Urinary bladder (tissue), 3 donors: ENCODE measurements at regions not wholly inside any gene's neighbourhood (a gene's known extent, or its start where the extent isn't known, plus 50 kb on each side); places are given as distances from the start of the nearest gene placed in this dataset.

Experiments used
- DNase-seq: peaks from one replicate; pipeline ENCODE4 v3.0.0-alpha.2; 2015; ENCODE audit errors: extremely low spot score
- H3K27ac ChIP-seq: one replicate; pipeline ENCODE4 v1.5.1; 2013; ENCODE audit warnings: low read depth, mild to moderate bottlenecking, moderate library complexity
- H3K36me3 ChIP-seq: one replicate; pipeline ENCODE4 v1.6.1; 2013; ENCODE audit warnings: mild to moderate bottlenecking, moderate library complexity; ENCODE audit not compliant: insufficient read depth
- H3K4me1 ChIP-seq: one replicate; pipeline ENCODE4 v1.6.1; 2013; ENCODE audit warnings: mild to moderate bottlenecking, moderate library complexity; ENCODE audit not compliant: insufficient read depth
- H3K4me3 ChIP-seq: one replicate; pipeline ENCODE4 v1.5.1; 2013; ENCODE audit warnings: low read depth, low read length
- WGBS: extraction: QIAGEN DNeasy Blood & Tissue Kit; methylation state at CpG from one replicate; pipeline ENCODE4 v1.1.7; 2013; 5-methylcytosine and 5-hydroxymethylcytosine counted together
- donor health status: healthy with polysubstance abuse.
- donor health status: healthy.

- Histone ChIP-seq H3K4me1 (no peaks in the 10 kb centered on the region), H3K27ac (no peak overlapping the region), H3K36me3 (no peaks in the 10 kb centered on the region), H3K4me3 (no peak overlapping the region)
- WGBS = 88% methylated on average over 3 of the region's 3 CpGs
- no peak for DNase-seq
Measured at GRCh38 chr13:104181526-104182231, 1115.5 kb upstream of the SLC10A2 start.

GRCh38 chr13:104170980-104171555 lies 1104.9 kb upstream of the SLC10A2 start:
- no peak overlapping the region for H3K27ac ChIP-seq
- whole genome bisulfite sequencing = 61% methylated on average over 8 of the region's 8 CpGs
- no peaks in the 10 kb centered on the region for H3K36me3 ChIP-seq

GRCh38 chr13:104163866-104164630 lies 1097.8 kb upstream of the SLC10A2 start:
- 72% methylated on average over 4 of the region's 4 CpGs for whole genome bisulfite sequencing

More at GRCh38 chr13:104170980-104171555, 1104.9 kb upstream of the SLC10A2 start:
- Histone ChIP-seq H3K4me3 (no peak overlapping the region), H3K4me1 (no peaks in the 10 kb centered on the region)
- DNase-seq = peak; percentile 74

GRCh38 chr13:104160536-104160935 lies 1094.3 kb upstream of the SLC10A2 start:
- H3K4me1 ChIP-seq = no peaks in the 10 kb centered on the region
- no peak overlapping the region for H3K4me3 ChIP-seq
- H3K36me3 ChIP-seq = no peaks in the 10 kb centered on the region
- H3K27ac ChIP-seq = no peak overlapping the region
- DNase-seq = no peak
- WGBS = 97% methylated on average over 1 of the region's 1 CpG

More at GRCh38 chr13:104163866-104164630, 1097.8 kb upstream of the SLC10A2 start:
- no peak overlapping the region for H3K27ac ChIP-seq
- no peak for DNase-seq
- no peaks in the 10 kb centered on the region for H3K36me3 ChIP-seq
- H3K4me1 ChIP-seq = no peaks in the 10 kb centered on the region
- no peak overlapping the region for H3K4me3 ChIP-seq

GRCh38 chr13:104143760-104144416 lies 1077.7 kb upstream of the SLC10A2 start:
- DNase-seq = no peak
- Histone ChIP-seq H3K36me3 (no peaks in the 10 kb centered on the region), H3K4me1 (no peaks in the 10 kb centered on the region), H3K4me3 (no peak overlapping the region), H3K27ac (no peak overlapping the region)
- 40% methylated on average over 9 of the region's 9 CpGs for WGBS

- 80% methylated on average over 2 of the region's 2 CpGs for WGBS
Measured at GRCh38 chr13:104140552-104140951, 1074.3 kb upstream of the SLC10A2 start.

GRCh38 chr13:104137416-104137815 lies 1071.2 kb upstream of the SLC10A2 start:
- no peak overlapping the region for H3K4me3 ChIP-seq
- 85% methylated on average over 6 of the region's 6 CpGs for WGBS
- no peak for DNase-seq
- H3K27ac ChIP-seq = no peak overlapping the region
- H3K36me3 ChIP-seq = no peaks in the 10 kb centered on the region
- H3K4me1 ChIP-seq = no peaks in the 10 kb centered on the region

More at GRCh38 chr13:104140552-104140951, 1074.3 kb upstream of the SLC10A2 start:
- Histone ChIP-seq H3K4me3 (no peak overlapping the region), H3K27ac (no peak overlapping the region), H3K36me3 (no peaks in the 10 kb centered on the region), H3K4me1 (no peaks in the 10 kb centered on the region)
- DNase-seq = no peak

GRCh38 chr13:104132849-104133248 lies 1066.6 kb upstream of the SLC10A2 start:
- H3K4me1 ChIP-seq = no peaks in the 10 kb centered on the region
- H3K27ac ChIP-seq = no peak overlapping the region
- H3K36me3 ChIP-seq = no peaks in the 10 kb centered on the region
- H3K4me3 ChIP-seq = no peak overlapping the region
- WGBS = 70% methylated on average over 5 of the region's 5 CpGs
- no peak for DNase-seq

GRCh38 chr13:104114101-104114500 lies 1047.9 kb upstream of the SLC10A2 start:
- DNase-seq = peak; percentile 26
- 38% methylated on average over 5 of the region's 5 CpGs for WGBS

GRCh38 chr13:104111031-104111430 lies 1044.8 kb upstream of the SLC10A2 start:
- no peak for DNase-seq
- H3K27ac ChIP-seq = no peak overlapping the region
- no peaks in the 10 kb centered on the region for H3K4me1 ChIP-seq
- no peaks in the 10 kb centered on the region for H3K36me3 ChIP-seq
- WGBS = 43% methylated on average over 1 of the region's 1 CpG
- H3K4me3 ChIP-seq = no peak overlapping the region

More at GRCh38 chr13:104114101-104114500, 1047.9 kb upstream of the SLC10A2 start:
- Histone ChIP-seq H3K36me3 (no peaks in the 10 kb centered on the region), H3K4me1 (no peaks in the 10 kb centered on the region), H3K4me3 (no peak overlapping the region), H3K27ac (no peak overlapping the region)

GRCh38 chr13:104106705-104107393 lies 1040.6 kb upstream of the SLC10A2 start:
- peak; percentile 20 for DNase-seq
- H3K4me1 ChIP-seq = no peaks in the 10 kb centered on the region
- 71% methylated on average over 9 of the region's 9 CpGs for WGBS
- H3K27ac ChIP-seq = no peak overlapping the region
- H3K36me3 ChIP-seq = no peaks in the 10 kb centered on the region
- no peak overlapping the region for H3K4me3 ChIP-seq

- no peak overlapping the region for H3K4me3 ChIP-seq
- no peaks in the 10 kb centered on the region for H3K4me1 ChIP-seq
- H3K36me3 ChIP-seq = no peaks in the 10 kb centered on the region
- 35% methylated on average over 7 of the region's 7 CpGs for WGBS
- H3K27ac ChIP-seq = no peak overlapping the region
- peak; percentile 82 for DNase-seq
Measured at GRCh38 chr13:104105418-104106355, 1039.5 kb upstream of the SLC10A2 start.
